ENCODE measurements at regions not wholly inside any gene's neighbourhood (a gene's known extent, or its start where the extent isn't known, plus 50 kb on each side); places are given as distances from the start of the nearest gene placed in this dataset.

DNA sequence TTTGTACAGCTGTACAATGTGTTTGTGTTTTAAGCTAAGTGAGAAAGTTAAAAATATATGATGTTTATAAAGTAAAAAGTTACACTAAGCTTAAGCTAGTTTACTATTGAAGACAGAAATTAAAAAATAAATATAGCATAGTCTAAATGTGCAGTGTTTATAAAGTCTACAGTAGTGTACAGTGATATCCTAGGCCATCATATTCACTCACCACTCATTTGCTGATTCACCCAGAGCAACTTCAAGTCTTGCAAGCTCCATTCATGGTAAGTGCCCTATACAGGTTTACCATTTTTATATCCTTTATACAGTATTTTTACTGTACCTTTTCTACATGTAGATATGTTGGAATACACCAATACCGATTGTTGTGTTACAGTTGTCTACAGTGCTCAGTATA is 553.2 kb upstream of the TBL1XR1 start:
- DNase-seq (ENCODE audit: low spot score) = no peak
- no peak overlapping the region for H3K27ac ChIP-seq
- TF ChIP-seq CTCF (conservative IDR thresholded peaks at IDR 0.05; ENCODE audit: low read depth) = no peak
- ChIA-PET POLR2A (ENCODE audit: low non-redundant PET) (no interaction called here), CTCF (no interaction called here)

DNA sequence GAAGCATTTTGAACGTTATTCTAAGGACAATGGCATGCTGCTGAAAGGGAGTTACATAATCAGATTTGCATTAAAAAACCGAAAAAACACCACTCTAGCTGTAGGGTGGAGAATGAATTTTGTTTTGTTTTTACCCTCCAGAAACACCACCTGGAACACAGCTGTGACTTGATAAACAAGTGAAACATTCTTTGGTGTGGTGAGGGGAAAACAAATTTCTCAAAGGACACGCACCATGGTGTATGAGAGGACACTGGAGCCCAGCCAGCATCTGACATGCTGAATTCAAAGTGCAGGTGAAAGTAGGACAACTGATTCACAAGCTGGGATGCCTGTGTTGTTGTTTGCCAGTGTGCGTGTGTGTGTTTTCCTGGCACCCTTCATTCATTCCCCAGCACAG is 554.5 kb upstream of the TBL1XR1 start:
- TF ChIP-seq CTCF (conservative IDR thresholded peaks at IDR 0.05; ENCODE audit: low read depth) = no peak
- no peak for DNase-seq (ENCODE audit: low spot score)
- H3K27ac ChIP-seq = no peak overlapping the region
- ChIA-PET POLR2A (ENCODE audit: low non-redundant PET) (no interaction called here), CTCF (no interaction called here)

- POLR2A ChIA-PET (ENCODE audit: low non-redundant PET) = no interaction called here
- CTCF ChIA-PET = interaction anchor here (0.6 kb wide), 1 partner anchor 871 kb away, joined by 6 read pairs; no protein-coding TSS in a partner anchor
- DNase-seq (ENCODE audit: low spot score) = no peak
- TF ChIP-seq CTCF (conservative IDR thresholded peaks at IDR 0.05; ENCODE audit: low read depth) = no peak
- H3K27ac ChIP-seq = no peak overlapping the region
These were observed 555.5 kb upstream of the TBL1XR1 start for GRCh38 chr3:177752831-177753230.

- DNase-seq (ENCODE audit: low spot score) = no peak
- H3K27ac ChIP-seq = no peak overlapping the region
- TF ChIP-seq CTCF (conservative IDR thresholded peaks at IDR 0.05; ENCODE audit: low read depth) = no peak
- POLR2A ChIA-PET (ENCODE audit: low non-redundant PET) = no interaction called here
- CTCF ChIA-PET = no interaction called here
These were observed 556.3 kb upstream of the TBL1XR1 start for GRCh38 chr3:177753451-177754155.

GRCh38 chr3:177754508-177754921 is 557.2 kb upstream of the TBL1XR1 start:
- DNase-seq (ENCODE audit: low spot score) = no peak
- ChIA-PET CTCF (no interaction called here), POLR2A (ENCODE audit: low non-redundant PET) (no interaction called here)
- H3K27ac ChIP-seq = no peak overlapping the region
- no peak for TF ChIP-seq CTCF (conservative IDR thresholded peaks at IDR 0.05; ENCODE audit: low read depth)

DNA sequence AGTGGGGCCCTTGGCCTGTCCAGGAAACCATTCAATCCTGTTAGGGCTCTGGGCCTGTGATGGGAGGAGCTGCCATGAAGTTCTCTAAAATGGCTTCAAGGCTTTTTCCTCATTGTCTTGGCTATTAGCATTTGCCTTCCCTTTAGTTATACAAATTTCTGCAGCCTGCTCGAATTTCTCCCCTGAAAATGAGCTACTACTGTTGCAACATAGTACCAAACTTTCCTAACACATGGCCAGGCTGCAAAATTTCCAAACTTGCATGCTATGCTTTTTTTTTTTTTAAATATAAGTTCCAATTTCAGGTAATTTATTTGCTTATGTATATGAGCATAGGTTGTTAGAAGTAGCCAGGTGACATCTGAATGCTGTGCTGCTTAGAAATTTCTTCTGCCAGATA is 560.8 kb upstream of the TBL1XR1 start:
- ChIA-PET CTCF (no interaction called here), POLR2A (ENCODE audit: low non-redundant PET) (no interaction called here)
- TF ChIP-seq CTCF (conservative IDR thresholded peaks at IDR 0.05; ENCODE audit: low read depth) = no peak
- no peak overlapping the region for H3K27ac ChIP-seq
- no peak for DNase-seq (ENCODE audit: low spot score)

Measured in RWPE1 (cell line).